A673 (cell line): ENCODE measurements at regions not wholly inside any gene's neighbourhood (a gene's known extent, or its start where the extent isn't known, plus 50 kb on each side); places are given as distances from the start of the nearest gene placed in this dataset.
A peak's percentile ranks its signal among the peaks of the same experiment; 100 is the strongest.

Source experiments
- BruUV-seq: library from RNA; stranded (reverse); fragments of 400-500 nt; replicated peaks from 2 replicates; lab custom pipeline; 2021; lab: Mats Ljungman, UMichigan
- CTCF ChIA-PET: fragments of 300-600 bp; sonication (Branson Sonifier 250); formaldehyde crosslinking; loops from one replicate; lab custom pipeline; 2022; ENCODE audit warnings: antibody characterized with exemption; lab: Charles Lee
- POLR2A ChIA-PET: fragments of 300-600 bp; sonication (Branson Sonifier 250); formaldehyde crosslinking; loops from one replicate; lab custom pipeline; 2022; ENCODE audit warnings: antibody characterized with exemption; ENCODE audit not compliant: low non-redundant PET; lab: Charles Lee
- DNase-seq: peaks from one replicate; pipeline ENCODE4 v3.0.0-alpha.2; 2015; ENCODE audit warnings: low spot score
- H3K27ac ChIP-seq: fragments of 200-600 bp; sonication (generic); 2 replicates; pipeline ENCODE4 v1.5.1; 2016; ENCODE audit warnings: mixed run types, low read depth, mild to moderate bottlenecking, mixed read lengths, antibody characterized with exemption, low read length; ENCODE audit not compliant: poor library complexity, severe bottlenecking
- H3K27me3 ChIP-seq: fragments of 200-600 bp; sonication (generic); replicated peaks from 2 replicates; pipeline ENCODE4 v1.6.1; 2017; ENCODE audit warnings: mixed run types, low read depth, mild to moderate bottlenecking, mixed read lengths, antibody characterized with exemption, low read length; ENCODE audit not compliant: insufficient read depth, poor library complexity
- H3K36me3 ChIP-seq: fragments of 200-600 bp; sonication (generic); 2 replicates; pipeline ENCODE4 v1.6.1; 2016; ENCODE audit warnings: mixed run types, mild to moderate bottlenecking, mixed read lengths, antibody characterized with exemption, low read length; ENCODE audit not compliant: insufficient read depth, poor library complexity, severe bottlenecking
- H3K4me1 ChIP-seq: fragments of 200-600 bp; sonication (generic); 2 replicates; pipeline ENCODE4 v1.6.1; 2017; ENCODE audit warnings: mixed run types, mild to moderate bottlenecking, mixed read lengths, antibody characterized with exemption, low read length; ENCODE audit not compliant: insufficient read depth, poor library complexity, severe bottlenecking
- H3K4me3 ChIP-seq: fragments of 200-600 bp; sonication (generic); 2 replicates; pipeline ENCODE4 v1.5.1; 2016; ENCODE audit warnings: low read depth, mixed run types, mild to moderate bottlenecking, mixed read lengths, low read length; ENCODE audit not compliant: poor library complexity, severe bottlenecking
- H3K9me3 ChIP-seq: fragments of 200-600 bp; sonication (generic); 2 replicates; pipeline ENCODE4 v1.6.1; 2016; ENCODE audit warnings: mixed run types, low read depth, mild to moderate bottlenecking, mixed read lengths, antibody characterized with exemption, low read length; ENCODE audit not compliant: poor library complexity, severe bottlenecking
- CTCF ChIP-seq: fragments of 300-800, 200-600 bp; sonication (generic); conservative IDR thresholded peaks from 2 replicates; pipeline ENCODE4 v1.5.1; 2017; ENCODE audit warnings: low read depth, mild to moderate bottlenecking, antibody characterized with exemption, low read length, moderate library complexity, mixed read lengths
- EZH2 ChIP-seq: fragments of 200-600 bp; sonication (generic); IDR thresholded peaks from 2 replicates; pipeline ENCODE4 v1.6.1; 2017; ENCODE audit warnings: borderline replicate concordance, low read depth, mild to moderate bottlenecking, mixed read lengths, antibody characterized with exemption, low read length; ENCODE audit not compliant: poor library complexity, severe bottlenecking
- intact Hi-C: fragments of 100-400 bp; cut with micrococcal nuclease; formaldehyde crosslinking; loops from one replicate; pipeline ENCODE4 v1.10.0; 2022; ENCODE audit not compliant: unreplicated experiment

GRCh38 chr5:108487951-108488350 is 106.1 kb upstream of the FBXL17 start:
- ChIA-PET CTCF (no interaction called here), POLR2A (no interaction called here)
- H3K36me3 ChIP-seq, result no peaks in the 10 kb centered on the region
- no peaks in the 10 kb centered on the region for H3K27me3 ChIP-seq
- H3K9me3 ChIP-seq, result no peaks in the 10 kb centered on the region
- intact Hi-C loops, result loop anchor here (10.0 kb wide), 1 partner anchor 1197 kb away; the partner anchor contains the start of gene MAN2A1
- TF ChIP-seq CTCF (no peak), EZH2 (no peak)
- BruUV-seq, result no TSS peak
- H3K27ac ChIP-seq, result no peak overlapping the region
- DNase-seq, result no peak
- no peak overlapping the region for H3K4me3 ChIP-seq
- H3K4me1 ChIP-seq, result no peaks in the 10 kb centered on the region

GRCh38 chr5:108484035-108484434 is 102.1 kb upstream of the FBXL17 start:
- no peak for DNase-seq
- Histone ChIP-seq H3K27ac (no peak overlapping the region), H3K9me3 (no peaks in the 10 kb centered on the region), H3K36me3 (no peaks in the 10 kb centered on the region), H3K4me1 (no peaks in the 10 kb centered on the region), H3K27me3 (no peaks in the 10 kb centered on the region), H3K4me3 (no peak overlapping the region)
- ChIA-PET CTCF (no interaction called here), POLR2A (no interaction called here)
- no TSS peak for BruUV-seq
- intact Hi-C loops, result loop anchor here (10.0 kb wide), 1 partner anchor 1201 kb away; the partner anchor contains the start of gene MAN2A1
- TF ChIP-seq CTCF (no peak), EZH2 (no peak)

- CTCF ChIA-PET, result no interaction called here
- no peaks in the 10 kb centered on the region for H3K4me1 ChIP-seq
- no peaks in the 10 kb centered on the region for H3K36me3 ChIP-seq
- POLR2A ChIA-PET, result no interaction called here
- H3K27me3 ChIP-seq, result no peaks in the 10 kb centered on the region
- no peak overlapping the region for H3K4me3 ChIP-seq
- intact Hi-C loops, result loop anchor here (10.0 kb wide), 1 partner anchor 1203 kb away; the partner anchor contains the start of gene MAN2A1
- BruUV-seq, result no TSS peak
- H3K9me3 ChIP-seq, result no peaks in the 10 kb centered on the region
- H3K27ac ChIP-seq, result no peak overlapping the region
- TF ChIP-seq EZH2, result no peak
- TF ChIP-seq CTCF, result peak; percentile 65
- DNase-seq, result peak; percentile 70
These were observed 99.5 kb upstream of the FBXL17 start for GRCh38 chr5:108481355-108481931.
